ENCODE measurements at regions not wholly inside any gene's neighbourhood (a gene's known extent, or its start where the extent isn't known, plus 50 kb on each side); places are given as distances from the start of the nearest gene placed in this dataset.
"Not testable (repeated sequence)": the region's sequence is repeated elsewhere in the genome, so short reads cannot be mapped to it uniquely, and the experiment has no call there.

DNA sequence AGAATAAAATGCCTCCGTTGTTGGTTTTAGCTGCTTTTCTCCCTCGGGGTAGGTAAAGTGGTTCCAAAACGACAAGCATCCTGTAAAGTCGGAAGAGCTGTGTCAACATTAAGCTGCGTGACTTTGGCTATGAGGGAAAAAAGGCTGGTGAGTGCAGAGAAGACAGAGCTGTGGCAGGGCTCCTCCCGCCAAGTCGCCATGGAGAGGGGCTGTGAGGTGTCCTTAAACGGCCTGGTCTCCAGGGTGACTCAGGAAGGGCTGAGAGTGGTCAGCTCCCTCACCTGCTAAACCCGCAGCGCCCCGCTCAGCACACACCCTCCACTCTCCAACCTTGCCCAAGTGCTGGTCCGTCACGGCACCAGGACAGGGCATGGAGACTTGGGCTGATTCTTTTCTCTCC, 91.6 kb upstream of the SAMD11 start (continued):
- TF ChIP-seq, protein P1, sequence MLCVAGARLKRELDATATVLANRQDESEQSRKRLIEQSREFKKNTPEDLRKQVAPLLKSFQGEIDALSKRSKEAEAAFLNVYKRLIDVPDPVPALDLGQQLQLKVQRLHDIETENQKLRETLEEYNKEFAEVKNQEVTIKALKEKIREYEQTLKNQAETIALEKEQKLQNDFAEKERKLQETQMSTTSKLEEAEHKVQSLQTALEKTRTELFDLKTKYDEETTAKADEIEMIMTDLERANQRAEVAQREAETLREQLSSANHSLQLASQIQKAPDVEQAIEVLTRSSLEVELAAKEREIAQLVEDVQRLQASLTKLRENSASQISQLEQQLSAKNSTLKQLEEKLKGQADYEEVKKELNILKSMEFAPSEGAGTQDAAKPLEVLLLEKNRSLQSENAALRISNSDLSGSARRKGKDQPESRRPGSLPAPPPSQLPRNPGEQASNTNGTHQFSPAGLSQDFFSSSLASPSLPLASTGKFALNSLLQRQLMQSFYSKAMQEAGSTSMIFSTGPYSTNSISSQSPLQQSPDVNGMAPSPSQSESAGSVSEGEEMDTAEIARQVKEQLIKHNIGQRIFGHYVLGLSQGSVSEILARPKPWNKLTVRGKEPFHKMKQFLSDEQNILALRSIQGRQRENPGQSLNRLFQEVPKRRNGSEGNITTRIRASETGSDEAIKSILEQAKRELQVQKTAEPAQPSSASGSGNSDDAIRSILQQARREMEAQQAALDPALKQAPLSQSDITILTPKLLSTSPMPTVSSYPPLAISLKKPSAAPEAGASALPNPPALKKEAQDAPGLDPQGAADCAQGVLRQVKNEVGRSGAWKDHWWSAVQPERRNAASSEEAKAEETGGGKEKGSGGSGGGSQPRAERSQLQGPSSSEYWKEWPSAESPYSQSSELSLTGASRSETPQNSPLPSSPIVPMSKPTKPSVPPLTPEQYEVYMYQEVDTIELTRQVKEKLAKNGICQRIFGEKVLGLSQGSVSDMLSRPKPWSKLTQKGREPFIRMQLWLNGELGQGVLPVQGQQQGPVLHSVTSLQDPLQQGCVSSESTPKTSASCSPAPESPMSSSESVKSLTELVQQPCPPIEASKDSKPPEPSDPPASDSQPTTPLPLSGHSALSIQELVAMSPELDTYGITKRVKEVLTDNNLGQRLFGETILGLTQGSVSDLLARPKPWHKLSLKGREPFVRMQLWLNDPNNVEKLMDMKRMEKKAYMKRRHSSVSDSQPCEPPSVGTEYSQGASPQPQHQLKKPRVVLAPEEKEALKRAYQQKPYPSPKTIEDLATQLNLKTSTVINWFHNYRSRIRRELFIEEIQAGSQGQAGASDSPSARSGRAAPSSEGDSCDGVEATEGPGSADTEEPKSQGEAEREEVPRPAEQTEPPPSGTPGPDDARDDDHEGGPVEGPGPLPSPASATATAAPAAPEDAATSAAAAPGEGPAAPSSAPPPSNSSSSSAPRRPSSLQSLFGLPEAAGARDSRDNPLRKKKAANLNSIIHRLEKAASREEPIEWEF (IDR thresholded peaks at IDR 0.05; ENCODE audit: insufficient replicate concordance, low read depth, low read length): no peak
- TF ChIP-seq TCF12 (IDR thresholded peaks at IDR 0.05; ENCODE audit: low read depth, low read length): no peak
- TF ChIP-seq JUND (IDR thresholded peaks at IDR 0.05; ENCODE audit: low read depth, low read length): no peak
- TF ChIP-seq, protein P2, sequence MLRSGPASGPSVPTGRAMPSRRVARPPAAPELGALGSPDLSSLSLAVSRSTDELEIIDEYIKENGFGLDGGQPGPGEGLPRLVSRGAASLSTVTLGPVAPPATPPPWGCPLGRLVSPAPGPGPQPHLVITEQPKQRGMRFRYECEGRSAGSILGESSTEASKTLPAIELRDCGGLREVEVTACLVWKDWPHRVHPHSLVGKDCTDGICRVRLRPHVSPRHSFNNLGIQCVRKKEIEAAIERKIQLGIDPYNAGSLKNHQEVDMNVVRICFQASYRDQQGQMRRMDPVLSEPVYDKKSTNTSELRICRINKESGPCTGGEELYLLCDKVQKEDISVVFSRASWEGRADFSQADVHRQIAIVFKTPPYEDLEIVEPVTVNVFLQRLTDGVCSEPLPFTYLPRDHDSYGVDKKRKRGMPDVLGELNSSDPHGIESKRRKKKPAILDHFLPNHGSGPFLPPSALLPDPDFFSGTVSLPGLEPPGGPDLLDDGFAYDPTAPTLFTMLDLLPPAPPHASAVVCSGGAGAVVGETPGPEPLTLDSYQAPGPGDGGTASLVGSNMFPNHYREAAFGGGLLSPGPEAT (IDR thresholded peaks at IDR 0.05; ENCODE audit: low read depth): no peak
- no peak for TF ChIP-seq RFX5 (IDR thresholded peaks at IDR 0.05; ENCODE audit: low read depth, low read length)
- TF ChIP-seq, protein P3, sequence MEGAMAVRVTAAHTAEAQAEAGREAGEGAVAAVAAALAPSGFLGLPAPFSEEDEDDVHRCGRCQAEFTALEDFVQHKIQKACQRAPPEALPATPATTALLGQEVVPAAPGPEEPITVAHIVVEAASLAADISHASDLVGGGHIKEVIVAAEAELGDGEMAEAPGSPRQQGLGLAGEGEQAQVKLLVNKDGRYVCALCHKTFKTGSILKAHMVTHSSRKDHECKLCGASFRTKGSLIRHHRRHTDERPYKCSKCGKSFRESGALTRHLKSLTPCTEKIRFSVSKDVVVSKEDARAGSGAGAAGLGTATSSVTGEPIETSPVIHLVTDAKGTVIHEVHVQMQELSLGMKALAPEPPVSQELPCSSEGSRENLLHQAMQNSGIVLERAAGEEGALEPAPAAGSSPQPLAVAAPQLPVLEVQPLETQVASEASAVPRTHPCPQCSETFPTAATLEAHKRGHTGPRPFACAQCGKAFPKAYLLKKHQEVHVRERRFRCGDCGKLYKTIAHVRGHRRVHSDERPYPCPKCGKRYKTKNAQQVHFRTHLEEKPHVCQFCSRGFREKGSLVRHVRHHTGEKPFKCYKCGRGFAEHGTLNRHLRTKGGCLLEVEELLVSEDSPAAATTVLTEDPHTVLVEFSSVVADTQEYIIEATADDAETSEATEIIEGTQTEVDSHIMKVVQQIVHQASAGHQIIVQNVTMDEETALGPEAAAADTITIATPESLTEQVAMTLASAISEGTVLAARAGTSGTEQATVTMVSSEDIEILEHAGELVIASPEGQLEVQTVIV (IDR thresholded peaks at IDR 0.05; ENCODE audit: borderline replicate concordance, partially characterized antibody): no peak
- TF ChIP-seq ZNF592 (IDR thresholded peaks at IDR 0.05): no peak
- TF ChIP-seq STAT1 (conservative IDR thresholded peaks at IDR 0.05): no peak

GRCh38 chr1:833226-833625, 90.5 kb upstream of the SAMD11 start:
- intact Hi-C loops (cut with micrococcal nuclease; ENCODE audit: unreplicated experiment); ATAC-seq; H3K9ac ChIP-seq (ENCODE audit: control insufficient read depth, insufficient read depth, low read length); H3K27me3 ChIP-seq (replicated peaks in 1 of 2; ENCODE audit: control insufficient read depth in 2 of 2, insufficient read depth in 2 of 2, low read length in 1 of 2); in situ Hi-C loops (cut with MboI); H4K20me1 ChIP-seq (ENCODE audit: control insufficient read depth, insufficient read depth); H3K4me3 ChIP-seq; H3K27ac ChIP-seq (ENCODE audit: control insufficient read depth, insufficient read depth); SMC1A ChIA-PET (ENCODE audit: uncharacterized antibody, unreplicated experiment); H2AFZ ChIP-seq (ENCODE audit: control insufficient read depth, low read depth, low read length); H3K4me1 ChIP-seq (ENCODE audit: control insufficient read depth, insufficient read depth, low read length); H3K36me3 ChIP-seq (ENCODE audit: control insufficient read depth in 2 of 2, insufficient read depth in 2 of 2, low read length in 1 of 2); H3K9me3 ChIP-seq (replicated peaks; ENCODE audit: control insufficient read depth, insufficient read depth, low read length); RAD21 ChIA-PET (ENCODE audit: unreplicated experiment); BruUV-seq (replicated peaks); FAIRE-seq; H3K79me2 ChIP-seq (ENCODE audit: control insufficient read depth, insufficient read depth, low read length); DNase-seq (ENCODE audit: low read depth, low spot score); POLR2A ChIA-PET; H3K4me2 ChIP-seq (ENCODE audit: control insufficient read depth, insufficient read depth): not testable (repeated sequence)
- CTCF ChIA-PET: interaction anchor here (1.1 kb wide), 1 partner anchor 25 kb away, joined by 3 read pairs; no protein-coding TSS in a partner anchor
- WGBS (ENCODE audit: insufficient coverage, insufficient replicate concordance, low lambda C conversion rate, missing lambda C conversion rate): 96% methylated on average over 3 of the region's 3 CpGs
